ENCODE measurements at regions not wholly inside any gene's neighbourhood (a gene's known extent, or its start where the extent isn't known, plus 50 kb on each side); places are given as distances from the start of the nearest gene placed in this dataset.

DNA sequence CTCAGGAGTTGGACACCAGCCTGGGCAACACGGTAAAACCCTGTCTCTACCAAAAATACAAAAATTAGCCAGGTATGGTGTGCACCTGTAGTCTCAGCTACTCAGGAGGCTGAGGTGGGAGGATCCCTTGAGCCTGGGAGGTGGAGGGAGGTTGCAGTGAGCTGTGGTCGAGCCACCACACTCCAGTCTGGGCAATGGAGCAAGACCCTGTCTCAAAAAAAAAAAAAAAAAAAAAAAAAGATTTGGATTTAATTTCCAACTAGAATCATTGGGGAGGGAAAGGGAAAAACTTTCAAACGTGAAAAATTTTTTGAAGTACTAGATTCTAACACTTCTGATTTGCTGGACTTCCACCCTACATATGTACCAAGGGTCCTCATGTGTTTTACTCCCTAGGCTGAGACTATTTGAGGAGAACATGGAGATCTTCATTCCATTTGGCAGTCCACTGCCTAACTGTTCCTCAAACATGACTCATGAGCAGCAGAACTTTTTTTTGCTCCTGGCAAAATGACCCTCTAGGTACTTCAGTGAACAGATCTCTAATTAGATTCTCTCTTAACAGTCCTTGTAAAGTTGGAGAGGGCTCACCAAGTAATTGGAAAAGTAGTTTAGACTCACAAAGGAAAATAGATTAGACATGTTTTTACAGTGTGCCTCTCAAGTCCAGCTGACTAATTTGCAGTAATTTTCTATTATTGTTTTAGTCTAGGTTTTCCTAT is 267.6 kb downstream of the METTL4 start:
- TF ChIP-seq, protein P1, sequence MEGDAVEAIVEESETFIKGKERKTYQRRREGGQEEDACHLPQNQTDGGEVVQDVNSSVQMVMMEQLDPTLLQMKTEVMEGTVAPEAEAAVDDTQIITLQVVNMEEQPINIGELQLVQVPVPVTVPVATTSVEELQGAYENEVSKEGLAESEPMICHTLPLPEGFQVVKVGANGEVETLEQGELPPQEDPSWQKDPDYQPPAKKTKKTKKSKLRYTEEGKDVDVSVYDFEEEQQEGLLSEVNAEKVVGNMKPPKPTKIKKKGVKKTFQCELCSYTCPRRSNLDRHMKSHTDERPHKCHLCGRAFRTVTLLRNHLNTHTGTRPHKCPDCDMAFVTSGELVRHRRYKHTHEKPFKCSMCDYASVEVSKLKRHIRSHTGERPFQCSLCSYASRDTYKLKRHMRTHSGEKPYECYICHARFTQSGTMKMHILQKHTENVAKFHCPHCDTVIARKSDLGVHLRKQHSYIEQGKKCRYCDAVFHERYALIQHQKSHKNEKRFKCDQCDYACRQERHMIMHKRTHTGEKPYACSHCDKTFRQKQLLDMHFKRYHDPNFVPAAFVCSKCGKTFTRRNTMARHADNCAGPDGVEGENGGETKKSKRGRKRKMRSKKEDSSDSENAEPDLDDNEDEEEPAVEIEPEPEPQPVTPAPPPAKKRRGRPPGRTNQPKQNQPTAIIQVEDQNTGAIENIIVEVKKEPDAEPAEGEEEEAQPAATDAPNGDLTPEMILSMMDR (IDR thresholded peaks at IDR 0.05; ENCODE audit: low read depth, low read length): no peak
- no peak overlapping the region for H3K4me3 ChIP-seq (ENCODE audit: low read depth, low read length)

DNA sequence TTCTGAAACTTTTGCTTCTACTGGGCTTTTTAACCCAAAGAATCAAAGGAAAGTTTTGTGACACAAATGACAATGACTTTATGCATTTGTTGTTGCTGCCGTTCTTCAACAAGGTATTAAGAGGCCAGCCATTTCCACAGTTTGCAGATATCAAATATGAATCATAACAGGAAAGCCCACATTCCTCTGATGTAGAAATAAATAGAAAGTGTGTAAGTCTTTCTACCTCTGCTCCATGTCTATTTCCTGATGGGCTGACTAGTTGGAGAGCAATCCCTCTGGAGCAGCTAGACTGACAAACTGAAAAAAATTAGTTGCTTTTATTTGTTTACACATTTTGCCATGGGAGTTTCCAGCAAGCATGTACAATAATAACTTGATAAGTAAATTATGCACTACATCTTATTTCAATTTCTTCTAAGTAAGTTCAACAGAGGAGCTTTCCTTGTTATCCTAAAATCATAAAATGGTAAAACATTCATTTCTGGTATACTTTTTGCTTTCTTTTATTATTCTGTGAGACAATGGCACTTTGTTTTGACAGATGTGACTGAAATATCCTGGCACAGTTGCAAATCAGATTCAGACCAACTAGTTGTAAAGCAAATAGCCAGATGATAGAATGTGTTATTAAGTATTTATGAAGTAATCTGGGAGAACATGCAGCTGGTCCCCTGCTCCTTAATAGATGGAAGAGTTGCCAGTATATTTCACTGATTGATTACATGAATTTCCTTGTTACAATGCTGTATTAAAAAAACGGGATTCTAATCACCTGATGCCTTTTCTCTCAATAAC is 266.7 kb downstream of the METTL4 start:
- H3K4me3 ChIP-seq (ENCODE audit: low read depth, low read length): no peak overlapping the region
- TF ChIP-seq, protein P1 (IDR thresholded peaks at IDR 0.05; ENCODE audit: low read depth, low read length): no peak

DNA sequence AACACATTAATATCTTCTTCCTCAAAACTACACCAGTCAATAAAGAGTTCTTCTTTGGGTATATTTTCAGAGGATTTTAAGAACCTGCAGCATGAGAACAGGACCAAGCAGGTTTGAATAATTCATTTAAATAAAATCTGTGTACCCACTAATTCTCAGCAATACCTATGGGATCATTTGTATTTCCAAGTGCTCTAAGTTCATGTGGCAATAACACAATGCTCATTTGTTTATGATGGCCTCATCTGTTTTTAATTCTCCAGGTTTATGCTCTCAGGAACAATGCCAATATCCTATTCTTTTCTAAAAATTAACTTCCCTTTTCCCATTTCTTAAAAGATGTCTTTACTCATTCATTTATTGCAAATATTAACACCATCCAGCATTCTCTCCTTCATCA is 264.7 kb downstream of the METTL4 start:
- H3K4me3 ChIP-seq (ENCODE audit: low read depth, low read length): no peak overlapping the region

GRCh38 chr18:2310886-2311285 is 260.4 kb downstream of the METTL4 start:
- TF ChIP-seq, protein P1 (IDR thresholded peaks at IDR 0.05; ENCODE audit: low read depth, low read length): no peak
- no peak overlapping the region for H3K4me3 ChIP-seq (ENCODE audit: low read depth, low read length)

More for the DNA sequence above, 264.7 kb downstream of the METTL4 start:
- TF ChIP-seq, protein P1 (IDR thresholded peaks at IDR 0.05; ENCODE audit: low read depth, low read length): no peak

DNA sequence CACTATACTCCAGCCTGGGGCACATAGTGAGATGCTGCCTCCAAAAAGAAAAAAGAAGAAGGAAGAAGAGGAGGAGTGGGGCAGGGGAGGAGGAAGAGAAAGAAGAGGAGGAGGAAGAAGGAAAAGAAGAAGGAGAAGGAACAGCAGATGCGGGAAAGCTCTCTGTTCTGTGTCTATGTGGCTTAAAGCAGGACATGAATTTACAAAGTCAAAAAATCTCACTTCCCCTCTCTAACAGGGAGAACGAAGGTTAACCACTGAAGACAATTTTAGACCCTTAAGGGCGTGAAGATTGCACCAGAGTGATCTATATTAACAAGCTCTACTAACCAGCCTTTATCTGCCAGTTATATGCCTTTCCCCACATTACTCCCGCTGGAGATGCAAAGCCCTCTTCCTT is 258.9 kb downstream of the METTL4 start:
- no peak overlapping the region for H3K4me3 ChIP-seq (ENCODE audit: low read depth, low read length)
- TF ChIP-seq, protein P1 (IDR thresholded peaks at IDR 0.05; ENCODE audit: low read depth, low read length): no peak

DNA sequence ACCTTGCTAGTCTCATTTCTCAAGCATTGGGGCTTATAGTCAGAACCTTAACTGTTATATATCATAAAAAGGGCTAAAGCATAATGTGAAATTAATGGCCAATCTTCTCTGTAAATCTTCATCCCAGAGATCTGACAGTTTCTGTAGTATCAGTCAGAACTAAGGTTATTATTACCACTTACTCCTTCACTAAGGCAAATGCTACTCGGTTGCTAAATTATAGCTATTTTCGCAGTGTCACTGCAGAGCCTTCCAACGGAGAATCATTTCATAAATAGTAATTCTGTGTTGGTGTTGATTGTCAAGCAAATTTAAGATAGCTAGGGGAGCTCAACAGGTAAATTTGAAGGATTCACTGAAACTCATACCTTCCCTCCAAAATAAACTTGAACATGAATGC is 258.0 kb downstream of the METTL4 start:
- TF ChIP-seq, protein P1 (IDR thresholded peaks at IDR 0.05; ENCODE audit: low read depth, low read length): no peak
- H3K4me3 ChIP-seq (ENCODE audit: low read depth, low read length): no peak overlapping the region

Data from WI38 (cell line).